Neural progenitor cell (in vitro differentiated cells): ENCODE measurements at regions not wholly inside any gene's neighbourhood (a gene's known extent, or its start where the extent isn't known, plus 50 kb on each side); places are given as distances from the start of the nearest gene placed in this dataset.
A peak's percentile ranks its signal among the peaks of the same experiment; 100 is the strongest.

Source experiments
- DNase-seq: peaks from one replicate; pipeline ENCODE4 v3.0.0-alpha.2; 2016; ENCODE audit warnings: low spot score
- H2AFZ ChIP-seq: fragments of 200-600 bp; sonication (generic); replicated peaks from 2 replicates; pipeline ENCODE4 v1.6.1; 2016; ENCODE audit warnings: antibody characterized with exemption
- H3F3A ChIP-seq: fragments of 200-600 bp; sonication (generic); 2 replicates; pipeline ENCODE4 v1.6.1; 2016; ENCODE audit warnings: antibody characterized with exemption, low read depth
- H3K27ac ChIP-seq: fragments of 200-600 bp; sonication (generic); 2 replicates; pipeline ENCODE4 v1.5.1; 2016; ENCODE audit warnings: mild to moderate bottlenecking
- H3K27me3 ChIP-seq: fragments of 200-600 bp; sonication (generic); 2 replicates; pipeline ENCODE4 v1.6.1; 2016; ENCODE audit warnings: mild to moderate bottlenecking, moderate library complexity
- H3K36me3 ChIP-seq: fragments of 200-600 bp; sonication (generic); 2 replicates; pipeline ENCODE4 v1.5.1; 2016
- H3K4me1 ChIP-seq: fragments of 200-600 bp; sonication (generic); 2 replicates; pipeline ENCODE4 v1.6.1; 2016; ENCODE audit warnings: mixed run types
- H3K4me2 ChIP-seq: fragments of 200-600 bp; sonication (generic); 2 replicates; pipeline ENCODE4 v1.6.1; 2016
- H3K4me3 ChIP-seq: fragments of 200-600 bp; sonication (generic); 2 replicates; pipeline ENCODE4 v1.5.1; 2016
- H3K79me2 ChIP-seq: fragments of 200-600 bp; sonication (generic); 2 replicates; pipeline ENCODE4 v1.6.1; 2016; ENCODE audit warnings: low read depth
- H3K9ac ChIP-seq: fragments of 200-600 bp; sonication (generic); 2 replicates; pipeline ENCODE4 v1.6.1; 2016
- H3K9me3 ChIP-seq: fragments of 200-600 bp; sonication (generic); 2 replicates; pipeline ENCODE4 v1.5.1; 2016; ENCODE audit warnings: low read depth
- H4K20me1 ChIP-seq: fragments of 200-600 bp; sonication (generic); 2 replicates; pipeline ENCODE4 v1.6.1; 2016; ENCODE audit warnings: low read depth
- H3K27ac Mint-ChIP-seq: 3 replicates; pipeline ENCODE4 v1.8.0; 2021; ENCODE audit warnings: mixed read lengths
- H3K27me3 Mint-ChIP-seq: 2 replicates; pipeline ENCODE4 v1.8.0; 2022; ENCODE audit warnings: low read depth, mild to moderate bottlenecking, inconsistent platforms, moderate library complexity, mixed read lengths; ENCODE audit not compliant: insufficient read depth
- H3K36me3 Mint-ChIP-seq: 3 replicates; pipeline ENCODE4 v1.8.0; 2021; ENCODE audit warnings: mixed read lengths
- H3K4me1 Mint-ChIP-seq: 3 replicates; pipeline ENCODE4 v1.8.0; 2021; ENCODE audit warnings: mixed read lengths
- H3K4me3 Mint-ChIP-seq: 3 replicates; pipeline ENCODE4 v1.8.0; 2021; ENCODE audit warnings: mild to moderate bottlenecking, moderate library complexity, mixed read lengths
- H3K9me3 Mint-ChIP-seq: 3 replicates; pipeline ENCODE4 v1.8.0; 2020; ENCODE audit warnings: mixed read lengths
- EZH2 ChIP-seq: fragments of 200-600 bp; sonication (generic); IDR thresholded peaks from 2 replicates; pipeline ENCODE4 v1.6.1; 2017; ENCODE audit warnings: antibody characterized with exemption, mild to moderate bottlenecking, moderate library complexity
- EZH2phosphoT487 ChIP-seq: fragments of 200-600 bp; sonication (generic); IDR thresholded peaks from 2 replicates; pipeline ENCODE4 v1.6.1; 2017; ENCODE audit warnings: antibody characterized with exemption
- TF ChIP-seq, protein P1 (sequence below): fragments of 200-600 bp; sonication (generic); IDR thresholded peaks from 2 replicates; pipeline ENCODE4 v1.5.1; 2017; ENCODE audit warnings: antibody characterized with exemption, mild to moderate bottlenecking

DNA sequence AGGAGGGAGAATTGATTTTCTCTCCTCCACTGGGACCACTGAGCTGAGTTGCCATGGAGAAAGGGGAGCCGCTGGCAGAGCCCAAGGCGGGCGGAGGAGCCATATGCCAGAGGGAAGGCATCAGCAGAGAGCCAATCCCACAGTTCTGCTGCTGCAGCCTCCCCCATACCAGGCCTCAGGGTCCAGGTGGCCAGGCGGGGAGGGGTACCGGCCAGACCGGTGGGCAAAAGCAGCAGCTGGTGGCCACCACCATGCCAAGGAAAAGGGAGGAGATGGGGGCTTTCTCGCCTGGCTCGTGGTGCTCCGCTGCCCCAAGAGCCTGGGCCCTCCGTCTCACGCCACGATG lies 72.8 kb downstream of the PITPNM2 start:
- no peak overlapping the region for H3K9ac ChIP-seq
- H4K20me1 ChIP-seq: no peaks in the 10 kb centered on the region
- H3K4me1 ChIP-seq: peaks cover 33% of the 10 kb centered on the region
- no peaks in the 10 kb centered on the region for H3K9me3 ChIP-seq
- Mint-ChIP-seq H3K27ac (no peak overlapping the region), H3K9me3 (no peaks in the 10 kb centered on the region), H3K4me3 (no peak overlapping the region), H3K36me3 (no peaks in the 10 kb centered on the region), H3K27me3 (peaks cover 10% of the 10 kb centered on the region), H3K4me1 (peaks cover 39% of the 10 kb centered on the region)
- no peak overlapping the region for H3K27ac ChIP-seq
- no peak overlapping the region for H2AFZ ChIP-seq
- no peaks in the 10 kb centered on the region for H3K36me3 ChIP-seq
- TF ChIP-seq, protein P1, sequence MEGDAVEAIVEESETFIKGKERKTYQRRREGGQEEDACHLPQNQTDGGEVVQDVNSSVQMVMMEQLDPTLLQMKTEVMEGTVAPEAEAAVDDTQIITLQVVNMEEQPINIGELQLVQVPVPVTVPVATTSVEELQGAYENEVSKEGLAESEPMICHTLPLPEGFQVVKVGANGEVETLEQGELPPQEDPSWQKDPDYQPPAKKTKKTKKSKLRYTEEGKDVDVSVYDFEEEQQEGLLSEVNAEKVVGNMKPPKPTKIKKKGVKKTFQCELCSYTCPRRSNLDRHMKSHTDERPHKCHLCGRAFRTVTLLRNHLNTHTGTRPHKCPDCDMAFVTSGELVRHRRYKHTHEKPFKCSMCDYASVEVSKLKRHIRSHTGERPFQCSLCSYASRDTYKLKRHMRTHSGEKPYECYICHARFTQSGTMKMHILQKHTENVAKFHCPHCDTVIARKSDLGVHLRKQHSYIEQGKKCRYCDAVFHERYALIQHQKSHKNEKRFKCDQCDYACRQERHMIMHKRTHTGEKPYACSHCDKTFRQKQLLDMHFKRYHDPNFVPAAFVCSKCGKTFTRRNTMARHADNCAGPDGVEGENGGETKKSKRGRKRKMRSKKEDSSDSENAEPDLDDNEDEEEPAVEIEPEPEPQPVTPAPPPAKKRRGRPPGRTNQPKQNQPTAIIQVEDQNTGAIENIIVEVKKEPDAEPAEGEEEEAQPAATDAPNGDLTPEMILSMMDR: no peak
- TF ChIP-seq EZH2phosphoT487: no peak
- TF ChIP-seq EZH2: no peak
- H3K79me2 ChIP-seq: no peaks in the 10 kb centered on the region
- H3K27me3 ChIP-seq: peaks cover 6% of the 10 kb centered on the region
- no peak overlapping the region for H3K4me2 ChIP-seq
- no peak overlapping the region for H3K4me3 ChIP-seq
- no peak for DNase-seq
- H3F3A ChIP-seq: peaks cover 24% of the 10 kb centered on the region

DNA sequence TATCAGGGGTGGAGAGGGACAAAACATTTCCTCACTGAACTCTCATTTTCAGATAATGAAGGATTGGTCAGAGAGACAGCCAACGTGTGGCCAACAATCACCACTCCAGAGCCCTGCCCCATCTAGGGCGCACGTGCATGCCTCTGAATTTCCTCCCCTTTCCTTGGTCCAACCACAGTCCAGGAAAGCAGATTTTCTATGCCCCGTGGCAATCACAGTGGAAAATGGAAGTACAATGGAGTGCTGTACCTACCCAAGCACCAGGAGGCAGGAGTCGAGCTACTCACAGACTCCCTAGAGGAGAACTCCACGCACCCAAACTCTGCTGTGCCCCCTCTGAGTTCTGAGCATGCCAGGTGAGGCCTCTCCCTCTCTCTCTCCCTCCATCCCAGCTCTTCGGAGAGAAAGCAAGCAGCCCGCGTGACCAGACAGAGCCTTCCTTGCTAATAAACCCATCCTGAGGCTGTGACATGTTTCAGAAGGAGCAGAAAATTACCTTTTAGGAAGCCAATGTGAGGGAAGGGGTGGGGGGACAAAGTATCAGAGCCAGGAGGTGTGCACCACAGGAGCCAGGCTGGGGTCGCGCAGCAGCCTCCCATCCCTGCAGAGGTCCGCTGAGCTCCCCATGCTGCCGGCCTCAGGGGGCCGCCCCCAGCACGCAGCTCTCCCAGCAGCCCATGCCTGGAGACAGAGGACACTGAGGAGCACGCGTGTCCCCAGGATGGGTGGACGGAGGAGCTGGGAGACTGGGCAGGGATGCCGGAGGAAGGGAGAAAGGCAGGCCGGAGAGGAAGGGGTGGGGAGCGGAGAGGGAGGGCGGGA lies 73.4 kb downstream of the PITPNM2 start:
- H3K9me3 Mint-ChIP-seq: no peaks in the 10 kb centered on the region
- peaks cover 10% of the 10 kb centered on the region for H3K27me3 Mint-ChIP-seq
- peaks cover 33% of the 10 kb centered on the region for H3K4me1 ChIP-seq
- H3K27me3 ChIP-seq: peaks cover 6% of the 10 kb centered on the region
- no peaks in the 10 kb centered on the region for H4K20me1 ChIP-seq
- H3K36me3 ChIP-seq: no peaks in the 10 kb centered on the region
- DNase-seq: no peak
- peak overlapping the region; percentile 71 for H3K27ac Mint-ChIP-seq
- no peaks in the 10 kb centered on the region for H3K79me2 ChIP-seq
- H3K4me3 ChIP-seq: no peak overlapping the region
- peaks cover 24% of the 10 kb centered on the region for H3F3A ChIP-seq
- no peaks in the 10 kb centered on the region for H3K36me3 Mint-ChIP-seq
- peaks cover 41% of the 10 kb centered on the region for H3K4me1 Mint-ChIP-seq
- no peak overlapping the region for H3K4me3 Mint-ChIP-seq
- TF ChIP-seq EZH2: no peak
- TF ChIP-seq, protein P1: no peak
- TF ChIP-seq EZH2phosphoT487: no peak
- H3K27ac ChIP-seq: no peak overlapping the region
- H2AFZ ChIP-seq: no peak overlapping the region
- H3K4me2 ChIP-seq: no peak overlapping the region
- no peak overlapping the region for H3K9ac ChIP-seq
- no peaks in the 10 kb centered on the region for H3K9me3 ChIP-seq

DNA sequence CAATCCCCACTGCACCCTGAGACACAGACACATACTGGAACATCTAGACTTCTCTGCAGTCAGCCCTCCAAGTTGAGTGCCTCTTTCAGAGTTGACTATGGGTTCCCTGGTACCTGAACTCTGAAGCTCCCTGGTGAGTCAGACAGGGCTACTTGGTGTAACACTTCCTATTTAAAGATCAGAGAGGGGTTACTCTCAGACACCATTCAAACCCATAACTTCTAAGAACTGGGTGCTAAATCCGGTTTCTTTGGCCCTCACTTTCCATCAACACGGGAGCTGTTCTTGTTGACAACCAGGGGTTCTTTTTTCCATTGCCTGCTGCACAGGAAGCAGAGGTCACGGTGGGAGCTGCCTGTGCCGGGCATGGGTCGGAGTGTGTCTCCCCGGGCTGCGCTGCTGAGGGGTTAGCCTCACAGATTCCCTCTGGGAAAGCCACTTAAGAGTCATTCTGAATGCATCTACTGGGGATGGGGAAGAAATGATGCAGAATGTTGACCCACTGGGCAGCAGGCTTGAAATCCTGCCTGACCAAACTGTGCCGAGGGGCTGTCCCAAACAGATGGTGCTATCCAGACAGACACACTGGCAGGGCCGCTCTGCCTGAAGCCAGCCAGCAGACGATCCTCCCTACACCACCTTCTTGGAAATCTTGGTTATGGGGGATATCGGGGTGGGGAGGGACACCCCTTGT lies 74.1 kb downstream of the PITPNM2 start:
- DNase-seq: no peak
- Histone ChIP-seq H3K27ac (no peak overlapping the region), H3K9ac (no peak overlapping the region), H3K4me2 (peak overlapping the region; percentile 66), H3F3A (peaks cover 28% of the 10 kb centered on the region), H2AFZ (no peak overlapping the region), H3K9me3 (no peaks in the 10 kb centered on the region), H3K4me3 (no peak overlapping the region), H3K36me3 (no peaks in the 10 kb centered on the region), H3K4me1 (peaks cover 40% of the 10 kb centered on the region), H4K20me1 (no peaks in the 10 kb centered on the region), H3K27me3 (peaks cover 6% of the 10 kb centered on the region), H3K79me2 (no peaks in the 10 kb centered on the region)
- Mint-ChIP-seq H3K4me1 (peaks cover 46% of the 10 kb centered on the region), H3K27me3 (peaks cover 7% of the 10 kb centered on the region), H3K4me3 (peak overlapping the region; percentile 55), H3K9me3 (no peaks in the 10 kb centered on the region), H3K36me3 (no peaks in the 10 kb centered on the region), H3K27ac (peak overlapping the region; percentile 71)
- no peak for TF ChIP-seq EZH2phosphoT487
- TF ChIP-seq EZH2: no peak
- TF ChIP-seq, protein P1: no peak
